Esophagus squamous epithelium (tissue), 4 donors: ENCODE measurements at regions not wholly inside any gene's neighbourhood (a gene's known extent, or its start where the extent isn't known, plus 50 kb on each side); places are given as distances from the start of the nearest gene placed in this dataset.

Experiments
- CTCF ChIP-seq, 6 experiments: fragments of 450-650 bp in 4 of 6; fragments of 200-600 bp in 2 of 6; sonication (generic) in 2 of 6; IDR thresholded peaks; one replicate each; pipeline ENCODE4 v1.5.1; 2016 to 2019; ENCODE audit warnings: antibody characterized with exemption in 6 of 6, mild to moderate bottlenecking in 4 of 6, moderate library complexity in 4 of 6
- POLR2A ChIP-seq, 4 donors: fragments of 450-650 bp; IDR thresholded peaks; one replicate each; pipeline ENCODE4 v1.6.1; 2017; ENCODE audit warnings: antibody characterized with exemption in 4 of 4, mild to moderate bottlenecking in 4 of 4, moderate library complexity in 3 of 4

GRCh38 chr2:228581731-228582130, 400.2 kb upstream of the SPHKAP start:
- TF ChIP-seq POLR2A (IDR thresholded peaks at IDR 0.05), result no peak
- TF ChIP-seq CTCF (IDR thresholded peaks at IDR 0.05), result no peak
